Fibroblast of skin of left biceps (primary cell): ENCODE measurements at regions not wholly inside any gene's neighbourhood (a gene's known extent, or its start where the extent isn't known, plus 50 kb on each side); places are given as distances from the start of the nearest gene placed in this dataset.
"Not testable (repeated sequence)": the region's sequence is repeated elsewhere in the genome, so short reads cannot be mapped to it uniquely, and the experiment has no call there.

ENCODE experiments used
- DNase-seq, 2 experiments: peaks; one replicate each; pipeline ENCODE4 v3.0.0-alpha.2; 2013; ENCODE audit warnings: low read depth in 2 of 2

GRCh38 chr1:185439727-185440415 is 122.8 kb upstream of the IVNS1ABP start:
- no peak for DNase-seq

GRCh38 chr1:185438936-185439335 is 121.9 kb upstream of the IVNS1ABP start:
- no peak for DNase-seq

GRCh38 chr1:185435696-185436379 is 118.8 kb upstream of the IVNS1ABP start:
- no peak for DNase-seq

- DNase-seq, result no peak
Observed at GRCh38 chr1:185434721-185435120, 117.7 kb upstream of the IVNS1ABP start.

GRCh38 chr1:185433667-185434066 is 116.6 kb upstream of the IVNS1ABP start:
- DNase-seq, result no peak

GRCh38 chr1:185432948-185433347 is 115.9 kb upstream of the IVNS1ABP start:
- DNase-seq, result no peak

- DNase-seq, result no peak
Observed at GRCh38 chr1:185431612-185432011, 114.6 kb upstream of the IVNS1ABP start.

- not testable (repeated sequence) for DNase-seq
Observed at GRCh38 chr1:185429668-185430067, 112.6 kb upstream of the IVNS1ABP start.

GRCh38 chr1:185427776-185428175 is 110.7 kb upstream of the IVNS1ABP start:
- no peak for DNase-seq

GRCh38 chr1:185427264-185427663 is 110.2 kb upstream of the IVNS1ABP start:
- DNase-seq, result no peak

GRCh38 chr1:185426848-185427247 is 109.8 kb upstream of the IVNS1ABP start:
- no peak for DNase-seq

GRCh38 chr1:185425163-185425562 is 108.1 kb upstream of the IVNS1ABP start:
- no peak for DNase-seq

- no peak for DNase-seq
Observed at GRCh38 chr1:185421485-185422107, 104.6 kb upstream of the IVNS1ABP start.

GRCh38 chr1:185420588-185421081 is 103.6 kb upstream of the IVNS1ABP start:
- DNase-seq, result no peak

- DNase-seq, result no peak
Observed at GRCh38 chr1:185419718-185420117, 102.7 kb upstream of the IVNS1ABP start.

GRCh38 chr1:185418472-185418871 is 101.4 kb upstream of the IVNS1ABP start:
- DNase-seq, result no peak

- no peak for DNase-seq
Observed at GRCh38 chr1:185412385-185413087, 95.5 kb upstream of the IVNS1ABP start.

GRCh38 chr1:185409763-185410528 is 92.9 kb upstream of the IVNS1ABP start:
- DNase-seq, result no peak

GRCh38 chr1:185409345-185409744 is 92.3 kb upstream of the IVNS1ABP start:
- no peak for DNase-seq

- no peak for DNase-seq
Observed at GRCh38 chr1:185408700-185409270, 91.7 kb upstream of the IVNS1ABP start.

- DNase-seq, result no peak
Observed at GRCh38 chr1:185406691-185407009, 89.6 kb upstream of the IVNS1ABP start.
